ENCODE measurements at regions not wholly inside any gene's neighbourhood (a gene's known extent, or its start where the extent isn't known, plus 50 kb on each side); places are given as distances from the start of the nearest gene placed in this dataset.
"Not testable (repeated sequence)": the region's sequence is repeated elsewhere in the genome, so short reads cannot be mapped to it uniquely, and the experiment has no call there.

- DNase-seq: no peak
These were observed 548.0 kb downstream of the SATB2 start for GRCh38 chr2:198909525-198910267.

GRCh38 chr2:198905881-198906612, 551.7 kb downstream of the SATB2 start:
- DNase-seq: no peak

- no peak for DNase-seq
These were observed 555.8 kb downstream of the SATB2 start for GRCh38 chr2:198901894-198902293.

- no peak for DNase-seq
These were observed 557.6 kb downstream of the SATB2 start for GRCh38 chr2:198900141-198900540.

- DNase-seq: no peak
These were observed 567.2 kb downstream of the SATB2 start for GRCh38 chr2:198890490-198890889.

- DNase-seq: no peak
These were observed 574.1 kb downstream of the SATB2 start for GRCh38 chr2:198883604-198884003.

- DNase-seq: no peak
These were observed 576.8 kb downstream of the SATB2 start for GRCh38 chr2:198880986-198881385.

- no peak for DNase-seq
These were observed 577.3 kb downstream of the SATB2 start for GRCh38 chr2:198880421-198880820.

GRCh38 chr2:198874472-198874858, 583.3 kb downstream of the SATB2 start:
- no peak for DNase-seq

GRCh38 chr2:198873503-198874471, 584.0 kb downstream of the SATB2 start:
- DNase-seq: peak; percentile 77

GRCh38 chr2:198863655-198864054, 594.1 kb downstream of the SATB2 start:
- peak; percentile 28 for DNase-seq

- DNase-seq: no peak
These were observed 596.7 kb downstream of the SATB2 start for GRCh38 chr2:198861080-198861479.

- no peak for DNase-seq
These were observed 600.5 kb downstream of the SATB2 start for GRCh38 chr2:198857246-198857645.

GRCh38 chr2:198855746-198856145, 602.0 kb downstream of the SATB2 start:
- DNase-seq: not testable (repeated sequence)

GRCh38 chr2:198852248-198852647, 605.5 kb downstream of the SATB2 start:
- DNase-seq: no peak

- no peak for DNase-seq
These were observed 632.2 kb downstream of the SATB2 start for GRCh38 chr2:198825534-198825933.

GRCh38 chr2:198817536-198817935, 640.2 kb downstream of the SATB2 start:
- no peak for DNase-seq

- DNase-seq: no peak
These were observed 642.1 kb downstream of the SATB2 start for GRCh38 chr2:198815626-198816025.

- no peak for DNase-seq
These were observed 646.5 kb downstream of the SATB2 start for GRCh38 chr2:198811198-198811597.

GRCh38 chr2:198809976-198810375, 647.8 kb downstream of the SATB2 start:
- DNase-seq: no peak

GRCh38 chr2:198807131-198807530, 650.6 kb downstream of the SATB2 start:
- peak; percentile 40 for DNase-seq

- no peak for DNase-seq
These were observed 662.3 kb downstream of the SATB2 start for GRCh38 chr2:198795419-198795818.

- no peak for DNase-seq
These were observed 666.1 kb downstream of the SATB2 start for GRCh38 chr2:198791623-198792022.

Data from EL (cell line).